22Rv1 (cell line): ENCODE measurements at regions not wholly inside any gene's neighbourhood (a gene's known extent, or its start where the extent isn't known, plus 50 kb on each side); places are given as distances from the start of the nearest gene placed in this dataset.

Experiments used
- H3K27ac ChIP-seq: fragments of 450-650 bp; 2 replicates; pipeline ENCODE4 v1.5.1; 2017
- CTCF ChIP-seq: fragments of 450-650 bp; IDR thresholded peaks from 2 replicates; pipeline ENCODE4 v1.5.1; 2017; ENCODE audit warnings: mild to moderate bottlenecking
- ZFX ChIP-seq: fragments of 450-650 bp; IDR thresholded peaks from 2 replicates; pipeline ENCODE4 v1.6.1; 2017; ENCODE audit warnings: antibody characterized with exemption, borderline replicate concordance

DNA sequence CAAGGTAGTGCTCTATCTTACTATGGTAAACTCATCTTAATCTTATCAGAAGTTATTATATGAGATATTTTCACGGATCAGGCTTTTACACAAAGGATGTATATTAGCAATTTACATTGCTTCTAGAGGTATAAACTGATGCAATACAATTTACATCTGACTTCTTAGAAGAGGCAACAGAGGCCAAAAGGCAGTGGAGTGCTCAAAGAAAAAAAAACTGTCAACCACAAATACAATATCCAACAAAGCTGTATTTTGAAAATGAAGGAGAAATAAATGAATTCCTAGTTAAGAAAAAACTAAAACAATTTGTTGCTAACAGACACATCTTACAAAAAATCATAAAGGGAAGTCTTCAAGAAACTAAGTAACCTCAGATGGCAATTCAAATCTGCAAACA is 1031.5 kb upstream of the CNTNAP5 start:
- no peak overlapping the region for H3K27ac ChIP-seq
- no peak for TF ChIP-seq ZFX
- TF ChIP-seq CTCF, result no peak

- no peak overlapping the region for H3K27ac ChIP-seq
- TF ChIP-seq CTCF (no peak), ZFX (no peak)
Measured at GRCh38 chr2:122999258-122999657, 1025.8 kb upstream of the CNTNAP5 start.

GRCh38 chr2:122999821-123000220 is 1025.3 kb upstream of the CNTNAP5 start:
- TF ChIP-seq ZFX, result no peak
- no peak for TF ChIP-seq CTCF

DNA sequence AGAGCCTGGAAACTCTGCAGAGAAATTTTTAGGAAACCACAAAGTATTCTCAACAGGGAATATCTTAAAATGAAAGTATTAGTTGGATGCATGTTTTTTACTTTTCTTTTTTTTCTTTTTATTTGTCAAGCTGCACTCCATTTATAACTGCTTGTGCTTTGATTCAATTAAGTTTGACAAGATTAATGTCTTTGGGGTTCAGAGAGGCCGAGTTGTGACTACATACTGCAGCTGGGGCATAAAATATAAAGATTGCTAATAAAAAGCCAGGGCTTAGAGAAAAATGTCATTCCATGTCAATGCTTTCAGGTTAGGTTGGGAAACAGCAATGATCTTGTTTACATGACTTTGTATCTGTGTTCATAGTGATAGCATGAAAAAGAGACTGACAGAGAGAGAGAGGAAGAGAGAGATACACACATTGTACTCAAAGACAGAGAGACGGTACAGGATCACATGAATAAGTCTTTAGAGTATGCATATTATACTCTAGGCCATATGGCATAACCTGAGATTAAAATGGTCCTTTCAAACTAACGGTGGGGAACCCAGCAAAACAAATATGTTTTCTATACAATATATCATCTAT is 1022.3 kb upstream of the CNTNAP5 start:
- TF ChIP-seq CTCF, result no peak
- no peak for TF ChIP-seq ZFX
- H3K27ac ChIP-seq, result no peak overlapping the region

More at GRCh38 chr2:122999821-123000220, 1025.3 kb upstream of the CNTNAP5 start:
- H3K27ac ChIP-seq, result no peak overlapping the region

- TF ChIP-seq CTCF (no peak), ZFX (no peak)
Measured at GRCh38 chr2:123015186-123015585, 1009.9 kb upstream of the CNTNAP5 start.

GRCh38 chr2:123035541-123035940 is 989.5 kb upstream of the CNTNAP5 start:
- H3K27ac ChIP-seq, result no peak overlapping the region
- TF ChIP-seq ZFX (no peak), CTCF (no peak)

More at GRCh38 chr2:123015186-123015585, 1009.9 kb upstream of the CNTNAP5 start:
- no peak overlapping the region for H3K27ac ChIP-seq

GRCh38 chr2:123036300-123036699 is 988.8 kb upstream of the CNTNAP5 start:
- H3K27ac ChIP-seq, result no peak overlapping the region
- TF ChIP-seq ZFX, result no peak
- TF ChIP-seq CTCF, result no peak
